CD4-positive, CD25-positive, alpha-beta regulatory T cell (primary cell): ENCODE measurements at regions not wholly inside any gene's neighbourhood (a gene's known extent, or its start where the extent isn't known, plus 50 kb on each side); places are given as distances from the start of the nearest gene placed in this dataset.

Source experiments
- ATAC-seq, 2 donors: fragments of 150-1000 bp; cut with Tn5 transposase; one replicate each; pipeline ENCODE4 v1.10.0; 2021; ENCODE audit warnings: low read depth in 2 of 2, moderate number of reproducible peaks in 2 of 2, moderate library complexity in 1 of 2
- DNase-seq, 3 donors: peaks; one replicate each; pipeline versions ENCODE4 v3.0.0 to v3.0.0-alpha.2; 2012 to 2022; ENCODE audit warnings: mixed read lengths in 1 of 3
- H3K27ac ChIP-seq: one replicate; pipeline ENCODE4 v1.7.0; 2013; ENCODE audit warnings: mild to moderate bottlenecking, low read length; ENCODE audit not compliant: insufficient read depth, poor library complexity, severe bottlenecking
- H3K27me3 ChIP-seq: one replicate; pipeline ENCODE4 v1.7.0; 2013; ENCODE audit warnings: low read length; ENCODE audit not compliant: control insufficient read depth, insufficient read depth
- H3K36me3 ChIP-seq: one replicate; pipeline ENCODE4 v1.7.0; 2013; ENCODE audit warnings: mild to moderate bottlenecking, low read length, moderate library complexity; ENCODE audit not compliant: control insufficient read depth, insufficient read depth
- H3K4me1 ChIP-seq: 2 replicates; pipeline ENCODE4 v1.7.0; 2013; ENCODE audit warnings: mild to moderate bottlenecking, low read length; ENCODE audit not compliant: insufficient read depth, control insufficient read depth, poor library complexity, severe bottlenecking
- H3K4me3 ChIP-seq: one replicate; pipeline ENCODE4 v1.7.0; 2013; ENCODE audit warnings: low read depth, mild to moderate bottlenecking, low read length, moderate library complexity
- H3K9me3 ChIP-seq, 2 experiments: 1 replicate in 1 of 2; 2 replicates in 1 of 2; pipeline ENCODE4 v1.7.0; 2013; ENCODE audit warnings: low read length in 2 of 2, mild to moderate bottlenecking in 1 of 2, moderate library complexity in 1 of 2; ENCODE audit not compliant: control insufficient read depth in 2 of 2
- H3K27ac Mint-ChIP-seq, 3 donors: one replicate each; pipeline ENCODE4 v1.8.0; 2020 to 2022; ENCODE audit warnings: mild to moderate bottlenecking in 3 of 3, mixed read lengths in 3 of 3, moderate library complexity in 2 of 3
- H3K27me3 Mint-ChIP-seq: one replicate; pipeline ENCODE4 v1.8.0; 2022; ENCODE audit warnings: mild to moderate bottlenecking, mixed read lengths
- H3K36me3 Mint-ChIP-seq: one replicate; pipeline ENCODE4 v1.8.0; 2020; ENCODE audit warnings: mixed read lengths
- H3K4me1 Mint-ChIP-seq, 4 donors: one replicate each; pipeline ENCODE4 v1.8.0; 2020 to 2022; ENCODE audit warnings: mixed read lengths in 4 of 4, mild to moderate bottlenecking in 1 of 4
- H3K4me3 Mint-ChIP-seq, 4 donors: one replicate each; pipeline ENCODE4 v1.8.0; 2020 to 2022; ENCODE audit warnings: mild to moderate bottlenecking in 4 of 4, mixed read lengths in 4 of 4, moderate library complexity in 3 of 4
- H3K9me3 Mint-ChIP-seq, 7 donors: one replicate each; pipeline ENCODE4 v1.8.0; 2020 to 2022; ENCODE audit warnings: mixed read lengths in 7 of 7, mild to moderate bottlenecking in 3 of 7, moderate library complexity in 2 of 7

DNA sequence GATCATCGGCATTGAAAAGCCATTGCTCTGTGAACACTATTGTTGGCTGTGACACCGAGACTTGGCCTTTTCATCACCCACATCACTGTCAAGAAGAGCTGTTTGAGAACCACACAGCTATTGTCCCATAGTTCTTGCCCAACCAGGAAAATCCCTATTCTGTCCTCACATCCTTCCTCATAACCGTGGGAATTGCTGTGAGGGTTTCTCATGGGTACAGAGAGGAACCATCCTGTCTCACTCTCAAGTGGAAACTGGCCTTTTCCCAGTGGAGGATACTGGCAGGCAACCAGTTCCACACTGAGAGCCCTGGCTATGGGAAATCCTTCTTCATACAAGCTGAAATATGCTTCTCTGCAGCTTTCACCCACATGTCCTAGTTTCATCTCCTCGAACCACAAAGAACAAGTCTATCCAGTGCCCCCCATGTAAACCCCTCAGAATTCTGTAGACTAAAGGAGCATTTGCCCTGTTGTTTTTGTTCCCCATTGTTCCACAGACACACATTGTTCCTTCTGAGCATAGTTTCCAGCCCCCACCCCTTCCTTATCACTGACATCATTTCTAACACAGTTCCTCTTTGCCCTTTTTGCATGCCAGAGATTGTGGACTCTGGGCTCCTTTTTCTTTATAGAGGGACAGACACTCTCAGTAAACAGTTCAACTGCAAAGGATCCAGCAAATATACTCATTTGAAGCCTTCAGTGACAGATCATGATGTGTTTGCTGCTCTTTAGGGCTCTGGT, 57.8 kb upstream of the C5orf46 start:
- Mint-ChIP-seq H3K4me3 (no peak overlapping the region), H3K27me3 (no peaks in the 10 kb centered on the region), H3K4me1 (no peaks in the 10 kb centered on the region), H3K9me3 (peaks cover 0 to 4% (median 0%) of the 10 kb centered on the region in 7 donors), H3K36me3 (no peaks in the 10 kb centered on the region), H3K27ac (no peak overlapping the region)
- ATAC-seq (no peak), DNase-seq (no peak)
- H3K27me3 ChIP-seq: no peaks in the 10 kb centered on the region
- H3K4me3 ChIP-seq: no peak overlapping the region
- H3K4me1 ChIP-seq: no peaks in the 10 kb centered on the region
- no peaks in the 10 kb centered on the region for H3K36me3 ChIP-seq
- H3K9me3 ChIP-seq: no peaks in the 10 kb centered on the region
- H3K27ac ChIP-seq: no peak overlapping the region

DNA sequence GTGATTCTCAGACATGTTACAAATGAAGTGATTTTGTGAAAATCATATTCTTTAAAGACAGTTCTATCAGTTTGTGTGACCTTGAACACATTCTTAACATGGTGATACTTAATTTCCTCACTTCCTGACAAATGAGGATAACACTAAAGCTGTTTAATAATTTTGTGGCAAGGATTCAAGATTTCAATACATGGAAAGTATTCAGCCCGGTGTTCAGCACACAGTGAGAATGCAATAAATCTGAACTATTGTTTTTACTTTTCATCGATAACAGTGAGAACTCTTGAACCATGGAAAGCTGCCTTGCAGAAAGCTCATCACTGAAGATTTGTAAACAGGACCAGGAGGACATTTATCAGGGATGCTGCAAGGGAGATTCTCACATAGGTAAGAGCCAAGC, 57.1 kb upstream of the C5orf46 start:
- no peak overlapping the region for H3K27ac Mint-ChIP-seq
- H3K36me3 ChIP-seq: no peaks in the 10 kb centered on the region
- no peak overlapping the region for H3K27ac ChIP-seq
- no peaks in the 10 kb centered on the region for H3K36me3 Mint-ChIP-seq
- H3K4me1 ChIP-seq: no peaks in the 10 kb centered on the region
- H3K9me3 Mint-ChIP-seq: peaks cover 0 to 4% (median 0%) of the 10 kb centered on the region in 7 donors
- H3K27me3 Mint-ChIP-seq: no peaks in the 10 kb centered on the region
- no peak overlapping the region for H3K4me3 Mint-ChIP-seq
- no peaks in the 10 kb centered on the region for H3K4me1 Mint-ChIP-seq
- H3K9me3 ChIP-seq: no peaks in the 10 kb centered on the region
- DNase-seq (no peak), ATAC-seq (no peak)
- no peaks in the 10 kb centered on the region for H3K27me3 ChIP-seq
- H3K4me3 ChIP-seq: no peak overlapping the region

DNA sequence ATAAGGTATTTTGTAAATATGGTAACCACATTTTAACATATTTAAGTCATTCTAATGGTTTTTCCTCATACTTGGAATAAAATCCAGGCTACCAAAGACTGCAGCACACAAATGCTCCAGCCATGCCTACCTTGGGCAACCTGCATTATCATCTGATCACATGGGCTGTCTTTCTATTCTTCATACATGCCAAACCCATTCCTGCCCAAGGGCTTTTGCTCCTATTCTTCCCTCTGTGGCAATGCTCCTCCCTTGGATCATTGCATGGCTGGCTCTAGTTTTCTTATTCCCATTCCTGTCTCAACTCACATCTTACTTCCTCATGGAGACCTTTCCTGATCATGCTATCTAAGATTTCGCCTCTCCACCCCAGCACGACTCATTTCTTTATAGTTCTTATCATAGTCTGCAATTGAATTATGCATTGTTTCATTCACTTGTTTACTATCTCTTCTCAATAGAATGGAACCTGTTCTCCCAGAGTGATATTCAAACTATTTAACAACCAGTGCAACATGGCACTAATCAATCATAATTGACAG, 54.9 kb upstream of the C5orf46 start:
- no peaks in the 10 kb centered on the region for H3K9me3 ChIP-seq
- DNase-seq (no peak), ATAC-seq (no peak)
- no peak overlapping the region for H3K4me3 ChIP-seq
- no peaks in the 10 kb centered on the region for H3K36me3 Mint-ChIP-seq
- H3K27ac Mint-ChIP-seq: no peak overlapping the region
- H3K4me3 Mint-ChIP-seq: no peak overlapping the region
- no peaks in the 10 kb centered on the region for H3K27me3 Mint-ChIP-seq
- no peak overlapping the region for H3K27ac ChIP-seq
- H3K27me3 ChIP-seq: no peaks in the 10 kb centered on the region
- no peaks in the 10 kb centered on the region for H3K4me1 ChIP-seq
- H3K9me3 Mint-ChIP-seq: peaks cover 0 to 4% (median 0%) of the 10 kb centered on the region in 7 donors
- no peaks in the 10 kb centered on the region for H3K4me1 Mint-ChIP-seq
- no peaks in the 10 kb centered on the region for H3K36me3 ChIP-seq

DNA sequence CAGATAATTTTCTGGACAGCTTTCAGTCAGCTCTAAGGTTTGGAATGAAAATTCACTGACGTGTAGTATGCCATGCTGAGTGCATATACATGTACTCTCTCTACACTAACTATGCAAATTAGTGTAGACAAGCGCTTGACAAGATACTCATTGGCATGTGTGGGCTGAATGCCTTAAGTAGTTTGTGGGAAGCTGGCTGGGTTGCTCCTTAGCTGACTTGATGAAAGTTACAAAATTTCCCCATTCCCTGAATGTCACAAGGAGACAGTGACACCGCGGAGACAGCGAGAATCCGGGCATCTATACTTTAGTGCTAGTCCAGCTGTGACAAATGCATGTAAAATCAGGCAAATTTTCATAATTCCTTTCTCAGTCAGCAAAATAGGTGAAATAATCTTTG, 51.6 kb upstream of the C5orf46 start:
- peaks cover 0 to 2% (median 0%) of the 10 kb centered on the region in 7 donors for H3K9me3 Mint-ChIP-seq
- Histone ChIP-seq H3K27ac (no peak overlapping the region), H3K36me3 (no peaks in the 10 kb centered on the region), H3K4me3 (no peak overlapping the region), H3K4me1 (no peaks in the 10 kb centered on the region), H3K9me3 (no peaks in the 10 kb centered on the region), H3K27me3 (no peaks in the 10 kb centered on the region)
- H3K27me3 Mint-ChIP-seq: no peaks in the 10 kb centered on the region
- ATAC-seq: no peak
- no peaks in the 10 kb centered on the region for H3K4me1 Mint-ChIP-seq
- no peak overlapping the region for H3K4me3 Mint-ChIP-seq
- H3K27ac Mint-ChIP-seq: no peak overlapping the region
- no peaks in the 10 kb centered on the region for H3K36me3 Mint-ChIP-seq
- no peak for DNase-seq

DNA sequence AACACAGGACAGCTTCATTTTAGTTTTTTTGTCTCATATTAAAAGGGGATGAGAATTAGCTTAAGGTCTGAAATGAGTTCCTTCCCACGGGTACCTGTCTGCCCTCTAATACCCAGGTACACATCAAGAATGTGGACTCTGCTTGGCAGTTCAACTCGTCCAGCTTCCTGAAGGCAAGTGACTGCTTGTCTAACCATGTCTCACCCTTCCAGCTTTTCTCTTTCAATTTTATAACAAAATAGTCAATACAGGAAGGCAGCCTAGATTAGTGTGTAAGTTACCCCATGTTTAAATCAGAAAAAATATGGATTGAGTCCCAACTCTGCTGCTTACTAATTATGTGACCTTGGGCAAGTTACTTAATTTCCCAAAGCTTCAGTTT, 50.5 kb upstream of the C5orf46 start:
- ATAC-seq: no peak
- Histone ChIP-seq H3K4me3 (no peak overlapping the region), H3K9me3 (no peaks in the 10 kb centered on the region), H3K36me3 (no peaks in the 10 kb centered on the region), H3K4me1 (no peaks in the 10 kb centered on the region), H3K27ac (no peak overlapping the region), H3K27me3 (no peaks in the 10 kb centered on the region)
- DNase-seq: no peak
- Mint-ChIP-seq H3K4me3 (no peak overlapping the region), H3K4me1 (no peaks in the 10 kb centered on the region), H3K27ac (no peak overlapping the region), H3K27me3 (no peaks in the 10 kb centered on the region), H3K36me3 (no peaks in the 10 kb centered on the region), H3K9me3 (peaks cover 0 to 2% (median 0%) of the 10 kb centered on the region in 7 donors)

DNA sequence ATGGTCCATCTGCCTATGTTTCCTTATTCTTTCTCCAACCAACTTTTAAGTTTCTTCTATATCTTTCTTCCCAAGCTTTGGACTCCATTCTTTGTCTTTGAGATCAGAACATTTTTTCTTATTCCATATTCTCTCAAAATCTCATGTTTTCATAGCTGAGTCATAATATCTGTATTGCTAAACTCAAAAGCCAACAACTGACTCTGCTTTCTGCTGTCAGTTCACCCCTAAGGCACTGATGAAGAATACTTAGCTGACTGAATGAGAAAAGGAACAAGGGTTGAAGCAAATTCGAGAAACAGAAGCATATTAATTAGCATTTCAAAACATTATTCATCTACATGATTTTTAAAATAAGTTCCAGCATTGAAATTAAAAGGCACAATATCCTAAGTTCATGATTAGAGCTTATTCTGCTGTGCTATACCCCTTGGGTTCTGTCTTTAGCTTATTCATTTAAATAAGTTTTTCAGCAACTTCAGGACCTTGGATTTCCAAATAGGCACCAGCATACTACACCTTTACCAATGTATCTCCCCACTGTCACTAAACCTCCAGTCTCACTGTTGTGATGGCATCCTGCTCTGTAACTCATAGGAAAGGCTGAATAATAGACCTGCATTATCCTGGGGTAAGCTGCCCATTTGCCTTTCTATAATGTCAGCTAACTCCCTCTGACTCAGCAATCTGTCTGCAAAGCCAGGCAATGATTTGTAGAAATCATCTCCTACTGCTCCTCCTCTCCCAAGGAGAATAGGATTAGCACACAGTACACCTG, 49.9 kb upstream of the C5orf46 start:
- H3K27me3 ChIP-seq: no peaks in the 10 kb centered on the region
- H3K27ac Mint-ChIP-seq: no peak overlapping the region
- no peak for DNase-seq
- no peak overlapping the region for H3K27ac ChIP-seq
- peaks cover 0 to 2% (median 0%) of the 10 kb centered on the region in 7 donors for H3K9me3 Mint-ChIP-seq
- H3K36me3 ChIP-seq: no peaks in the 10 kb centered on the region
- no peak overlapping the region for H3K4me3 Mint-ChIP-seq
- no peak for ATAC-seq
- H3K36me3 Mint-ChIP-seq: no peaks in the 10 kb centered on the region
- H3K27me3 Mint-ChIP-seq: no peaks in the 10 kb centered on the region
- H3K9me3 ChIP-seq: no peaks in the 10 kb centered on the region
- H3K4me3 ChIP-seq: no peak overlapping the region
- H3K4me1 Mint-ChIP-seq: no peaks in the 10 kb centered on the region
- H3K4me1 ChIP-seq: no peaks in the 10 kb centered on the region
